ENCODE measurements at regions not wholly inside any gene's neighbourhood (a gene's known extent, or its start where the extent isn't known, plus 50 kb on each side); places are given as distances from the start of the nearest gene placed in this dataset.
"Not testable (repeated sequence)": the region's sequence is repeated elsewhere in the genome, so short reads cannot be mapped to it uniquely, and the experiment has no call there.

- DNase-seq, result no peak
Observed at GRCh38 chr3:70621451-70621850, 309.0 kb upstream of the MDFIC2 start.

- no peak for DNase-seq
Observed at GRCh38 chr3:70620956-70621355, 308.5 kb upstream of the MDFIC2 start.

- DNase-seq, result no peak
Observed at GRCh38 chr3:70620367-70620766, 307.9 kb upstream of the MDFIC2 start.

- DNase-seq, result no peak
Observed at GRCh38 chr3:70618151-70618550, 305.7 kb upstream of the MDFIC2 start.

GRCh38 chr3:70617349-70617748 is 304.9 kb upstream of the MDFIC2 start:
- not testable (repeated sequence) for DNase-seq

- DNase-seq, result no peak
Observed at GRCh38 chr3:70615286-70615685, 302.8 kb upstream of the MDFIC2 start.

GRCh38 chr3:70614111-70614510 is 301.7 kb upstream of the MDFIC2 start:
- no peak for DNase-seq

GRCh38 chr3:70612920-70613319 is 300.5 kb upstream of the MDFIC2 start:
- no peak for DNase-seq

- not testable (repeated sequence) for DNase-seq
Observed at GRCh38 chr3:70611667-70612277, 299.3 kb upstream of the MDFIC2 start.

- DNase-seq, result no peak
Observed at GRCh38 chr3:70608434-70608833, 296.0 kb upstream of the MDFIC2 start.

- DNase-seq, result no peak
Observed at GRCh38 chr3:70607469-70607868, 295.0 kb upstream of the MDFIC2 start.

GRCh38 chr3:70606018-70606417 is 293.6 kb upstream of the MDFIC2 start:
- DNase-seq, result no peak

GRCh38 chr3:70603103-70603502 is 290.7 kb upstream of the MDFIC2 start:
- DNase-seq, result no peak

- DNase-seq, result no peak
Observed at GRCh38 chr3:70597312-70597711, 284.9 kb upstream of the MDFIC2 start.

- DNase-seq, result no peak
Observed at GRCh38 chr3:70583682-70584081, 271.2 kb upstream of the MDFIC2 start.

GRCh38 chr3:70582803-70583202 is 270.4 kb upstream of the MDFIC2 start:
- no peak for DNase-seq

GRCh38 chr3:70580021-70580420 is 267.6 kb upstream of the MDFIC2 start:
- DNase-seq, result no peak

GRCh38 chr3:70571696-70572095 is 259.3 kb upstream of the MDFIC2 start:
- DNase-seq, result no peak

- DNase-seq, result no peak
Observed at GRCh38 chr3:70570584-70570983, 258.1 kb upstream of the MDFIC2 start.

GRCh38 chr3:70568626-70569025 is 256.2 kb upstream of the MDFIC2 start:
- DNase-seq, result no peak

- DNase-seq, result no peak
Observed at GRCh38 chr3:70565861-70566260, 253.4 kb upstream of the MDFIC2 start.

- DNase-seq, result no peak
Observed at GRCh38 chr3:70564552-70564951, 252.1 kb upstream of the MDFIC2 start.

GRCh38 chr3:70561796-70562195 is 249.4 kb upstream of the MDFIC2 start:
- DNase-seq, result no peak

GRCh38 chr3:70558956-70559355 is 246.5 kb upstream of the MDFIC2 start:
- no peak for DNase-seq

GRCh38 chr3:70557976-70558375 is 245.5 kb upstream of the MDFIC2 start:
- DNase-seq, result no peak

- DNase-seq, result no peak
Observed at GRCh38 chr3:70556056-70556455, 243.6 kb upstream of the MDFIC2 start.
